H9 (cell line): ENCODE measurements at regions not wholly inside any gene's neighbourhood (a gene's known extent, or its start where the extent isn't known, plus 50 kb on each side); places are given as distances from the start of the nearest gene placed in this dataset.

ENCODE experiments used
- DNase-seq: peaks from one replicate; pipeline ENCODE4 v3.0.0-alpha.2; 2017
- H2AFZ ChIP-seq: one replicate; pipeline ENCODE4 v1.6.1; 2013; ENCODE audit warnings: mild to moderate bottlenecking, low read length, control low read depth, moderate library complexity
- H2AK5ac ChIP-seq: 2 replicates; pipeline ENCODE4 v1.6.1; 2013; ENCODE audit warnings: low read length, control low read depth, mixed read lengths; ENCODE audit not compliant: insufficient read length
- H2BK120ac ChIP-seq: one replicate; pipeline ENCODE4 v1.6.1; 2013; ENCODE audit warnings: low read depth, mild to moderate bottlenecking, low read length, control low read depth, inconsistent platforms; ENCODE audit not compliant: poor library complexity, severe bottlenecking
- H2BK12ac ChIP-seq: 2 replicates; pipeline ENCODE4 v1.6.1; 2013; ENCODE audit warnings: low read length, control low read depth, mixed read lengths, low read depth; ENCODE audit not compliant: insufficient read length
- H2BK15ac ChIP-seq: 2 replicates; pipeline ENCODE4 v1.6.1; 2013; ENCODE audit warnings: low read depth, low read length, control low read depth
- H2BK20ac ChIP-seq: one replicate; pipeline ENCODE4 v1.6.1; 2013; ENCODE audit warnings: low read depth, mild to moderate bottlenecking, low read length, control low read depth, inconsistent platforms; ENCODE audit not compliant: poor library complexity, severe bottlenecking
- H2BK5ac ChIP-seq: 2 replicates; pipeline ENCODE4 v1.6.1; 2013; ENCODE audit warnings: low read length, control low read depth, mixed read lengths; ENCODE audit not compliant: insufficient read length
- H3K14ac ChIP-seq: 2 replicates; pipeline ENCODE4 v1.6.1; 2013; ENCODE audit warnings: low read length, control low read depth; ENCODE audit not compliant: insufficient read depth
- H3K18ac ChIP-seq: 2 replicates; pipeline ENCODE4 v1.6.1; 2013; ENCODE audit warnings: low read depth, mild to moderate bottlenecking, mixed read lengths, low read length, control low read depth; ENCODE audit not compliant: insufficient read length
- H3K23ac ChIP-seq: 2 replicates; pipeline ENCODE4 v1.6.1; 2013; ENCODE audit warnings: low read length, control low read depth, mixed read lengths, low read depth; ENCODE audit not compliant: insufficient read length
- H3K23me2 ChIP-seq: 2 replicates; pipeline ENCODE4 v1.6.1; 2013; ENCODE audit warnings: low read depth, mild to moderate bottlenecking, mixed read lengths, low read length, control low read depth; ENCODE audit not compliant: insufficient read length, poor library complexity, severe bottlenecking
- H3K27ac ChIP-seq: 2 replicates; pipeline ENCODE4 v1.5.1; 2013; ENCODE audit warnings: low read length, control low read depth, mixed read lengths, low read depth; ENCODE audit not compliant: insufficient read length
- H3K27me3 ChIP-seq: 2 replicates; pipeline ENCODE4 v1.6.1; 2013; ENCODE audit warnings: low read length, control low read depth, inconsistent platforms; ENCODE audit not compliant: insufficient read depth
- H3K4ac ChIP-seq: 2 replicates; pipeline ENCODE4 v1.6.1; 2013; ENCODE audit warnings: low read depth, mild to moderate bottlenecking, control low read depth, inconsistent platforms, low read length, moderate library complexity
- H3K4me1 ChIP-seq: 2 replicates; pipeline ENCODE4 v1.6.1; 2013; ENCODE audit warnings: low read length, control low read depth, inconsistent platforms; ENCODE audit not compliant: insufficient read depth
- H3K4me2 ChIP-seq: 2 replicates; pipeline ENCODE4 v1.6.1; 2013; ENCODE audit warnings: low read length, control low read depth, mixed read lengths; ENCODE audit not compliant: insufficient read length, insufficient read depth
- H3K56ac ChIP-seq: 2 replicates; pipeline ENCODE4 v1.6.1; 2013; ENCODE audit warnings: low read depth, mild to moderate bottlenecking, mixed read lengths, low read length, control low read depth; ENCODE audit not compliant: insufficient read length
- H3K79me1 ChIP-seq: 2 replicates; pipeline ENCODE4 v1.6.1; 2013; ENCODE audit warnings: low read depth, mild to moderate bottlenecking, moderate library complexity, low read length, control low read depth, inconsistent platforms; ENCODE audit not compliant: insufficient read depth, poor library complexity, severe bottlenecking
- H3K79me2 ChIP-seq: 2 replicates; pipeline ENCODE4 v1.6.1; 2013; ENCODE audit warnings: low read length, control low read depth, inconsistent platforms; ENCODE audit not compliant: insufficient read depth
- H3K9ac ChIP-seq: 2 replicates; pipeline ENCODE4 v1.6.1; 2013; ENCODE audit warnings: low read length, control low read depth, mixed read lengths; ENCODE audit not compliant: insufficient read length; ENCODE audit errors: extremely low read depth
- H3K9me3 ChIP-seq: one replicate; pipeline ENCODE4 v1.6.1; 2013; ENCODE audit warnings: low read depth, low read length, inconsistent platforms; ENCODE audit not compliant: control insufficient read depth
- H3T11ph ChIP-seq: one replicate; pipeline ENCODE4 v1.6.1; 2013; ENCODE audit warnings: mild to moderate bottlenecking, low read length, control low read depth, inconsistent platforms
- H4K20me1 ChIP-seq: one replicate; pipeline ENCODE4 v1.6.1; 2013; ENCODE audit not compliant: control insufficient read depth, insufficient read length, insufficient read depth
- H4K5ac ChIP-seq: 2 replicates; pipeline ENCODE4 v1.6.1; 2013; ENCODE audit warnings: low read depth, mild to moderate bottlenecking, mixed read lengths, low read length, control low read depth; ENCODE audit not compliant: insufficient read length
- H4K8ac ChIP-seq: replicated peaks from 2 replicates; pipeline ENCODE4 v1.6.1; 2013; ENCODE audit warnings: low read length, control low read depth, mixed read lengths, low read depth; ENCODE audit not compliant: insufficient read length
- H4K91ac ChIP-seq: 2 replicates; pipeline ENCODE4 v1.6.1; 2013; ENCODE audit warnings: low read depth, mild to moderate bottlenecking, moderate library complexity, mixed read lengths, low read length, control low read depth; ENCODE audit not compliant: insufficient read length
- H3K27ac Mint-ChIP-seq, 3 experiments: 2 replicates in 2 of 3; 3 replicates in 1 of 3; pipeline ENCODE4 v1.8.0; 2020 to 2021; ENCODE audit warnings: mixed read lengths in 3 of 3, mild to moderate bottlenecking in 1 of 3, moderate library complexity in 1 of 3
- H3K27me3 Mint-ChIP-seq: 2 replicates; pipeline ENCODE4 v1.8.0; 2021; ENCODE audit warnings: low read depth, mild to moderate bottlenecking, moderate library complexity, mixed read lengths
- H3K36me3 Mint-ChIP-seq, 3 experiments: 2 replicates in 2 of 3; 3 replicates in 1 of 3; pipeline ENCODE4 v1.8.0; 2020 to 2021; ENCODE audit warnings: low read depth in 3 of 3, mixed read lengths in 3 of 3; ENCODE audit not compliant: insufficient read depth in 1 of 3
- H3K4me1 Mint-ChIP-seq, 2 experiments: 2 replicates each; pipeline ENCODE4 v1.8.0; 2020; ENCODE audit warnings: mixed read lengths in 2 of 2
- H3K4me3 Mint-ChIP-seq, 2 experiments: 2 replicates in 1 of 2; 3 replicates in 1 of 2; pipeline ENCODE4 v1.8.0; 2020 to 2021; ENCODE audit warnings: mild to moderate bottlenecking in 2 of 2, mixed read lengths in 2 of 2, moderate library complexity in 1 of 2
- H3K9me3 Mint-ChIP-seq, 2 experiments: 2 replicates in 1 of 2; 3 replicates in 1 of 2; pipeline ENCODE4 v1.8.0; 2020; ENCODE audit warnings: mild to moderate bottlenecking in 2 of 2, mixed read lengths in 2 of 2, moderate library complexity in 1 of 2
- CTCF ChIP-seq: fragments of 200-600 bp; sonication (generic); conservative IDR thresholded peaks from 3 replicates; pipeline ENCODE4 v1.8.0; 2021; ENCODE audit warnings: antibody characterized with exemption, mild to moderate bottlenecking
- WGBS: extraction: QIAGEN DNeasy Blood & Tissue Kit; methylation state at CpG from one replicate; pipeline ENCODE4 v1.1.7; 2013; ENCODE audit warnings: missing lambda C conversion rate, low lambda C conversion rate, mixed read lengths; ENCODE audit not compliant: insufficient read length; ENCODE audit errors: extremely low coverage; 5-methylcytosine and 5-hydroxymethylcytosine counted together

- Histone ChIP-seq H3K9me3 (no peaks in the 10 kb centered on the region), H3K4me1 (no peaks in the 10 kb centered on the region), H3K18ac (no peak overlapping the region), H4K91ac (no peak overlapping the region), H2BK120ac (no peak overlapping the region), H4K5ac (no peak overlapping the region), H2AFZ (no peak overlapping the region), H3K79me2 (no peaks in the 10 kb centered on the region), H2BK15ac (no peak overlapping the region), H2BK20ac (no peak overlapping the region), H3K4me2 (no peak overlapping the region), H3K23me2 (no peaks in the 10 kb centered on the region), H3K56ac (no peak overlapping the region), H3K14ac (no peak overlapping the region), H3K4ac (no peak overlapping the region), H3K27ac (no peak overlapping the region), H2BK5ac (no peak overlapping the region), H2BK12ac (no peak overlapping the region), H3K23ac (no peak overlapping the region), H3K27me3 (no peaks in the 10 kb centered on the region), H4K8ac (no peak overlapping the region), H3K9ac (no peak overlapping the region), H2AK5ac (no peak overlapping the region), H4K20me1 (no peaks in the 10 kb centered on the region), H3K79me1 (no peaks in the 10 kb centered on the region), H3T11ph (no peak overlapping the region)
- Mint-ChIP-seq H3K4me3 (no peak overlapping the region), H3K4me1 (no peaks in the 10 kb centered on the region), H3K36me3 (no peaks in the 10 kb centered on the region), H3K27ac (no peak overlapping the region), H3K9me3 (no peaks in the 10 kb centered on the region), H3K27me3 (no peaks in the 10 kb centered on the region)
- no peak for TF ChIP-seq CTCF
- no CpG with 5 or more reads among the region's 2 CpGs for WGBS
- DNase-seq: no peak
These were observed 1831.1 kb downstream of the SLITRK5 start for GRCh38 chr13:89502286-89502685.
